CD14-positive monocyte (primary cell): ENCODE measurements at regions not wholly inside any gene's neighbourhood (a gene's known extent, or its start where the extent isn't known, plus 50 kb on each side); places are given as distances from the start of the nearest gene placed in this dataset.

Experiments used
- DNase-seq, 3 donors: peaks; one replicate each; pipeline ENCODE4 v3.0.0-alpha.2; 2011 to 2022
- H2AFZ ChIP-seq: 2 replicates; pipeline ENCODE4 v1.6.0; 2012; ENCODE audit warnings: mild to moderate bottlenecking, low read depth, low read length, inconsistent platforms; ENCODE audit not compliant: insufficient read depth, poor library complexity, severe bottlenecking
- H3K27ac ChIP-seq, 2 donors: 1 replicate in 1 of 2; 2 replicates in 1 of 2; pipeline ENCODE4 v1.5.1; 2012 to 2013; ENCODE audit warnings: low read length in 2 of 2, control low read depth in 1 of 2, inconsistent platforms in 1 of 2, low read depth in 1 of 2, mild to moderate bottlenecking in 1 of 2
- H3K27me3 ChIP-seq, 2 donors: one replicate each; pipeline versions ENCODE4 v1.6.0 to v1.6.1; 2011 to 2013; ENCODE audit warnings: low read length in 2 of 2; ENCODE audit not compliant: control insufficient read depth in 2 of 2, insufficient read depth in 2 of 2
- H3K36me3 ChIP-seq, 2 donors: replicated peaks in 1 of 2; 1 replicate in 1 of 2; 2 replicates in 1 of 2; pipeline versions ENCODE4 v1.5.1 to v1.6.1; 2012 to 2013; ENCODE audit warnings: low read length in 2 of 2, control low read depth in 1 of 2, inconsistent platforms in 1 of 2, mild to moderate bottlenecking in 1 of 2; ENCODE audit not compliant: insufficient read depth in 2 of 2, control insufficient read depth in 1 of 2
- H3K4me1 ChIP-seq, 2 donors: 1 replicate in 1 of 2; 2 replicates in 1 of 2; pipeline versions ENCODE4 v1.5.1 to v1.6.1; 2012 to 2013; ENCODE audit warnings: low read length in 2 of 2, control low read depth in 1 of 2, inconsistent platforms in 1 of 2, mild to moderate bottlenecking in 1 of 2, moderate library complexity in 1 of 2; ENCODE audit not compliant: insufficient read depth in 2 of 2, control insufficient read depth in 1 of 2
- H3K4me2 ChIP-seq: replicated peaks from 2 replicates; pipeline ENCODE3; 2012; ENCODE audit warnings: low read length, moderate library complexity, mild to moderate bottlenecking; ENCODE audit not compliant: poor library complexity, severe bottlenecking; ENCODE audit errors: extremely low read depth
- H3K4me3 ChIP-seq, 3 experiments: fragments of 200-600 bp in 1 of 3; sonication (generic) in 1 of 3; replicated peaks in 1 of 3; 1 replicate in 2 of 3; 2 replicates in 1 of 3; pipeline ENCODE4 v1.5.1; 2011 to 2013; ENCODE audit warnings: low read length in 3 of 3, mild to moderate bottlenecking in 3 of 3, control low read depth in 2 of 3, low read depth in 2 of 3, inconsistent platforms in 1 of 3, moderate library complexity in 1 of 3
- H3K79me2 ChIP-seq: 2 replicates; pipeline ENCODE4 v1.6.0; 2012; ENCODE audit warnings: mild to moderate bottlenecking, control low read depth, inconsistent platforms, low read length, moderate library complexity; ENCODE audit not compliant: insufficient read depth
- H3K9ac ChIP-seq: 2 replicates; pipeline ENCODE4 v1.6.0; 2017; ENCODE audit warnings: low read length, mild to moderate bottlenecking; ENCODE audit not compliant: insufficient read depth, poor library complexity, severe bottlenecking
- H3K9me3 ChIP-seq, 2 donors: replicated peaks in 1 of 2; 1 replicate in 1 of 2; 2 replicates in 1 of 2; pipeline versions ENCODE4 v1.5.1 to v1.6.1; 2012 to 2013; ENCODE audit warnings: low read length in 2 of 2, control low read depth in 1 of 2; ENCODE audit not compliant: control insufficient read depth in 1 of 2, insufficient read depth in 1 of 2
- H4K20me1 ChIP-seq: 2 replicates; pipeline ENCODE4 v1.6.0; 2012; ENCODE audit warnings: mild to moderate bottlenecking, low read length, control low read depth, moderate library complexity; ENCODE audit not compliant: insufficient read depth
- H3K27ac Mint-ChIP-seq, 7 donors: one replicate each; pipeline ENCODE4 v1.8.0; 2020; ENCODE audit warnings: mild to moderate bottlenecking in 7 of 7, mixed read lengths in 7 of 7, moderate library complexity in 6 of 7, inconsistent platforms in 2 of 7
- H3K27me3 Mint-ChIP-seq, 3 donors: one replicate each; pipeline ENCODE4 v1.8.0; 2021 to 2022; ENCODE audit warnings: low read depth in 3 of 3, mild to moderate bottlenecking in 3 of 3, mixed read lengths in 3 of 3, moderate library complexity in 3 of 3, inconsistent platforms in 1 of 3
- H3K36me3 Mint-ChIP-seq, 2 donors: one replicate each; pipeline ENCODE4 v1.8.0; 2020; ENCODE audit warnings: mixed read lengths in 2 of 2, inconsistent platforms in 1 of 2, mild to moderate bottlenecking in 1 of 2
- H3K4me1 Mint-ChIP-seq: one replicate; pipeline ENCODE4 v1.8.0; 2020; ENCODE audit warnings: mild to moderate bottlenecking, mixed read lengths
- H3K4me3 Mint-ChIP-seq, 2 donors: one replicate each; pipeline ENCODE4 v1.8.0; 2020; ENCODE audit warnings: mild to moderate bottlenecking in 2 of 2, mixed read lengths in 2 of 2, moderate library complexity in 1 of 2
- H3K9me3 Mint-ChIP-seq, 7 donors: one replicate each; pipeline ENCODE4 v1.8.0; 2020 to 2022; ENCODE audit warnings: mixed read lengths in 7 of 7, mild to moderate bottlenecking in 6 of 7, moderate library complexity in 6 of 7, inconsistent platforms in 2 of 7
- CTCF ChIP-seq: fragments of 200-600 bp; IDR thresholded peaks from one replicate; pipeline ENCODE4 v1.8.0; 2022; ENCODE audit warnings: antibody characterized with exemption, mild to moderate bottlenecking
- WGBS: methylation state at CpG from one replicate; pipeline ENCODE4 v1.1.5; 2013; ENCODE audit warnings: missing lambda C conversion rate; ENCODE audit not compliant: insufficient coverage; 5-methylcytosine and 5-hydroxymethylcytosine counted together
- intact Hi-C, 2 donors: fragments of 100-400 bp; cut with micrococcal nuclease; formaldehyde crosslinking; loops; one replicate each; pipeline versions ENCODE4 v1.15.0 to v1.15.1; 2023

GRCh38 chr9:75482566-75482965 lies 394.3 kb downstream of the OSTF1 start:
- H3K4me1 Mint-ChIP-seq: no peaks in the 10 kb centered on the region
- peaks cover 2 to 3% (median 2%) of the 10 kb centered on the region in 3 donors for H3K27me3 Mint-ChIP-seq
- Histone ChIP-seq H4K20me1 (no peaks in the 10 kb centered on the region), H3K4me1 (no peaks in the 10 kb centered on the region), H3K4me2 (no peak overlapping the region), H3K9me3 (peaks cover 0 to 2% of the 10 kb centered on the region in 2 donors), H3K27me3 (no peaks in the 10 kb centered on the region), H3K27ac (no peak overlapping the region), H3K9ac (no peak overlapping the region), H3K4me3 (no peak overlapping the region), H3K36me3 (no peaks in the 10 kb centered on the region), H2AFZ (no peak overlapping the region), H3K79me2 (no peaks in the 10 kb centered on the region)
- no peak for TF ChIP-seq CTCF
- H3K9me3 Mint-ChIP-seq: peaks cover 0 to 13% (median 7%) of the 10 kb centered on the region in 7 donors
- intact Hi-C loops: loop anchor here in 1 of 2 donors (10.0 kb wide), 1 partner anchor 48 kb away; no protein-coding TSS in a partner anchor
- H3K36me3 Mint-ChIP-seq: no peaks in the 10 kb centered on the region
- DNase-seq: no peak
- H3K27ac Mint-ChIP-seq: no peak overlapping the region
- no CpG with 5 or more reads among the region's 2 CpGs for WGBS
- no peak overlapping the region for H3K4me3 Mint-ChIP-seq

GRCh38 chr9:75483636-75484035 lies 395.3 kb downstream of the OSTF1 start:
- no peaks in the 10 kb centered on the region for H3K4me1 Mint-ChIP-seq
- H3K4me3 Mint-ChIP-seq: no peak overlapping the region
- peaks cover 0 to 2% (median 2%) of the 10 kb centered on the region in 3 donors for H3K27me3 Mint-ChIP-seq
- H4K20me1 ChIP-seq: no peaks in the 10 kb centered on the region
- no peaks in the 10 kb centered on the region for H3K36me3 Mint-ChIP-seq
- H3K4me3 ChIP-seq: no peak overlapping the region
- H3K27ac ChIP-seq: no peak overlapping the region
- H3K27ac Mint-ChIP-seq: no peak overlapping the region
- no CpG with 5 or more reads among the region's 2 CpGs for WGBS
- no peak overlapping the region for H3K9ac ChIP-seq
- no peak overlapping the region for H2AFZ ChIP-seq
- H3K27me3 ChIP-seq: no peaks in the 10 kb centered on the region
- H3K79me2 ChIP-seq: no peaks in the 10 kb centered on the region
- no peaks in the 10 kb centered on the region for H3K4me1 ChIP-seq
- TF ChIP-seq CTCF: no peak
- DNase-seq: no peak
- no peaks in the 10 kb centered on the region for H3K36me3 ChIP-seq
- H3K4me2 ChIP-seq: no peak overlapping the region
- intact Hi-C loops: loop anchor here in 1 of 2 donors (10.0 kb wide), 1 partner anchor 49 kb away; no protein-coding TSS in a partner anchor
- H3K9me3 Mint-ChIP-seq: peaks cover 0 to 7% (median 3%) of the 10 kb centered on the region in 7 donors
- H3K9me3 ChIP-seq: no peaks in the 10 kb centered on the region
